ENCODE measurements at regions not wholly inside any gene's neighbourhood (a gene's known extent, or its start where the extent isn't known, plus 50 kb on each side); places are given as distances from the start of the nearest gene placed in this dataset.

DNA sequence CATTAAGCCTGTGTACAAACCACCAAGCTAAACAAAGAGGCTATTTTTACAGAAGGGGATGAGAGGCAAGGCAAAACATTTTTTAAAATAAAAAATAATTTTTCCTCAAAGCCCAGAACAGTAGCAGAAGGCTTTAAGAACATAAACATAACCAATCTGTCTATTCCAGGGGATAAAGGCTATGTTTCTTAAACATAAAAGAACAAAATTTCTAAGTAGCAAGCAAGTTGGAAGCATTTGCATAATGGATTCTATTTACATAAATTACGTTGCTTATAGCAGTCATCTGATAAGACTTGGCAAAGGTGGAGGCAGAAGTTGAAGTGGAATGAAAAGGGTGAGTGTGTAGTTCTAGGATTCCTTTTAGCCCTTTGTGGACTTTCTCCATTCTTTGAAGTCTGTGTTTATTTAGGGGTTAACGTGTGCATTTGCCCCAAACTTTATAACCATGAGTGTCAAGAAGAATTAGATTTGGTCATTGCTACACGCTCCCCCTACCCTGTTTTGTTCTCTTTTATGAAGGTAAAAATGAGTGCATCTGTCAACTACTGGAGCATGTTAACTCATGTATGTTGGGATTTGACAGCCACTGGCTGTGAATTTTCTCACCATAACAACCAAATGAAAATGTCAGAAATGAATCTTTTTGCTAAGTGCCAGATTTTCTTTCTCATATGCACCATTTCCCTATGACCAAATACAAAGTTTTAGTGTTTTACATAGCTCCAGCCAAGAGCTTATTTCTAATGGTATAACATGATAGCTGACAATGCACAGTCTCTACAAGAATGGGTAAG lies 378.4 kb upstream of the IGFBP7 start:
- Histone ChIP-seq H3K9ac (ENCODE audit: low read depth, low read length) (no peak overlapping the region), H3K9me3 (ENCODE audit: control insufficient read depth, insufficient read depth, low read length) (peaks cover 2% of the 10 kb centered on the region; the same call in 1 of the 2 replicates), H3K4me1 (ENCODE audit: insufficient read depth, low read length) (no peaks in the 10 kb centered on the region), H3K36me3 (ENCODE audit: insufficient read depth, low read length) (no peaks in the 10 kb centered on the region)

DNA sequence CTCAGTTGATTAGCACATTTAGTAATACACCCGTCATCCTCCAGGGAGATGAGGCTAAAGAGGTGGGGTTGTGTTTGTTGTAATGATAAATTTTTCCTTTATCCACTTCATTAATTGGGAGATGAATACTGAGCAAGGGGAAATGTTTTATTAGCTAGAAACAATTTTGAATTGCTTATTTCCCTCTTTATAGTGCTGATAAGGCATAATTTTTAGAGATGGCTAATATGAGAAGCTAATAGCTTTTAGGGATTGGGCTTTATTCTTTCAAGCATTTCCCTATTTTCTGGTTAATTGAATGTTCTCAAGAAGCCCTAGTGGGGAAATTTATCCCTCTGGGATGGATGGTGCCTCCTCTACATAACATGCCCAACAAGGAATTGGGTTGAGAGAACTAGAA lies 365.2 kb upstream of the IGFBP7 start:
- no peaks in the 10 kb centered on the region for H3K4me1 ChIP-seq (ENCODE audit: insufficient read depth, low read length)
- no peak overlapping the region for H3K9ac ChIP-seq (ENCODE audit: low read depth, low read length)
- no peaks in the 10 kb centered on the region for H3K9me3 ChIP-seq (ENCODE audit: control insufficient read depth, insufficient read depth, low read length)
- H3K36me3 ChIP-seq (ENCODE audit: insufficient read depth, low read length) = no peaks in the 10 kb centered on the region

DNA sequence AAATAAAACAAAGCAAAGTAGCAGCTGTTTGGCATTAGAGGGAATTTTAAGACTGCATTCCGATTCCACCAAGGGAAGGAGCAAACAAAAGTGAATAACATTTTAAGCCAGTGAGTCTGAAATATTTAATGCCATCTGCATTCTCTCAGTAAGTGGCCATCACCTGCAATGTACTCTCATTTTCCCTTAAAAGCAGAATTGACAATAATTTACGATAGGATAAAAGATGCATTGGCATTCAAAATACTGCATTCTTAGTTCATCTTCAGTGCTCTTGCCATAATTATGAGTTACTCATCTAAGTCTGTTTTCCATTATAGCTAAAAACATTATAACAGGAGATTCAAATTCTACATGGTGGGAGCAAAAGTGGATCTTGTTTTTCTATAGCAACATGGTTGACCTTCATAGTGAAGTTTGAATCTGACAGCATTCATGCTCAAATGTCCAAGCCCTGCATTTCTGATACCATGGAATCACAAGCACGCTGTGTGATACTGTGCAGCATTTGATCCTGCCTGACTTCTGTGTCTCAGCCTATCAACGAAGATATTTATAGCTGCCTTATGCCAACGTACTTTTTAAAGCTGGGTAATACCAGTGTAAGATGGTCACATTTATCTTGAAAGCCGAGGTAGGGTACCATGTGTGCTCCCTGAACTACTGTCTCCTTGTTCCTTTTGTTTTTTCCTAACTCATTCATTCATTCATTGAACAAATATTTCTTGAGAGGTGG lies 355.3 kb upstream of the IGFBP7 start:
- Histone ChIP-seq H3K36me3 (ENCODE audit: insufficient read depth, low read length) (no peaks in the 10 kb centered on the region), H3K4me1 (ENCODE audit: insufficient read depth, low read length) (no peaks in the 10 kb centered on the region), H3K9me3 (ENCODE audit: control insufficient read depth, insufficient read depth, low read length) (no peaks in the 10 kb centered on the region), H3K9ac (ENCODE audit: low read depth, low read length) (no peak overlapping the region)

DNA sequence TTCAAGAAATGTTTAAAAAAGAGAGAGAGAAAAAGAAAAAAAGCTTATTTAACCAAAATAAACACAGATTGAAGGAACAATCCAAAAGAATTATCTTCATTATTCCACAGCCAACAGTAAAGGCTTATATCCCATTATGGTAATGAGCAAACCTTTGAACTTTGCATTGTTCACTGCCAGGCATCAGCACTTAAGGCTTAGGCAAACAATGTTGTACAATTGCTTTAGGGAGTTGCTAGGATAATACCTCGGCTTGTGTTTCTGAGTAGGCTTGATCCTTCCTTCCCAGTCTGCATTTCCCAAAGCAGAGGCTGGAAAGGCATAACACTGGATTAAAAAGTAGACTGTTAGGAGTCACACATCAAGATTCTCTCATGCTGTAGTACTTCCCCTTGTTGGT lies 352.7 kb upstream of the IGFBP7 start:
- Histone ChIP-seq H3K4me1 (ENCODE audit: insufficient read depth, low read length) (no peaks in the 10 kb centered on the region), H3K36me3 (ENCODE audit: insufficient read depth, low read length) (no peaks in the 10 kb centered on the region), H3K9ac (ENCODE audit: low read depth, low read length) (no peak overlapping the region), H3K9me3 (ENCODE audit: control insufficient read depth, insufficient read depth, low read length) (no peaks in the 10 kb centered on the region)

DNA sequence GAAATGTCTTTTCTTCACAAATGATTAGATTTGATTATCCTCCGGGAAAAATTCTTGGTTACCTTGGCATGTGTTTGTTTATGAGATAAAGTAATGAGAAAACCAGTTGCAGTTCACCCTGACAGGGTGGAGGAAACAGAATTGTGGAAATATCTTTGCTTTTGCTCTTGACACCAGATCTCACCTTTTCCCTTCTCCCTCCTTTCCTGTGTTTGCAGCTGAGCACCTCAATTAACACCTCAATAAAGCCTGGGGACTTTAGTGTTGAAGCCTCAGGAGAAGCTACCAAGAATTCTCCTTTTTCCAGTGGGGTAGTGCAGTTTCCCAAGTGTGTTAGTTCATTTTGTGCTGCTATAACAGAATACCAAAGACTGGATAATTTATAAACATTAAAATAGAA lies 350.8 kb upstream of the IGFBP7 start:
- Histone ChIP-seq H3K9me3 (ENCODE audit: control insufficient read depth, insufficient read depth, low read length) (no peaks in the 10 kb centered on the region), H3K9ac (ENCODE audit: low read depth, low read length) (no peak overlapping the region), H3K4me1 (ENCODE audit: insufficient read depth, low read length) (no peaks in the 10 kb centered on the region), H3K36me3 (ENCODE audit: insufficient read depth, low read length) (no peaks in the 10 kb centered on the region)

DNA sequence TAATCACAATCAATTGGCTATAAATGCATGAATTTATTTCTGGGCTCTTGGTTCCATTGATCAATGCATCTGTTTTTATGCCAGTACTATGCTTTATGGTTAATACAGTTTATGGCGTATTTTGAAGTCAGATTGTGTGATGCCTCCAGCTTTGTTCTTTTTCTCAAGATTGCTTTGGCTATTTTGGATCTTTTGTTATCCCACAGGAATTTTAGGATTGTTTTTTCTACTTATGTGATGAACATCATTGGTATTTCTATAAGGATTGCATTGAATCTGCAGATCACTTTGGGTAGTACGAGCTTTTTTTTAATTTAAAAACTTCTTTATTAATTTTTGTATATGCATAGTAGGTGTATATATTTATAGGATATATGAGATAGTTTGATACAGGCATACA lies 338.7 kb upstream of the IGFBP7 start:
- Histone ChIP-seq H3K36me3 (ENCODE audit: insufficient read depth, low read length) (no peaks in the 10 kb centered on the region; the same call in 1 of the 2 replicates), H3K9me3 (ENCODE audit: control insufficient read depth, insufficient read depth, low read length) (no peaks in the 10 kb centered on the region), H3K4me1 (ENCODE audit: insufficient read depth, low read length) (no peaks in the 10 kb centered on the region), H3K9ac (ENCODE audit: low read depth, low read length) (no peak overlapping the region)

DNA sequence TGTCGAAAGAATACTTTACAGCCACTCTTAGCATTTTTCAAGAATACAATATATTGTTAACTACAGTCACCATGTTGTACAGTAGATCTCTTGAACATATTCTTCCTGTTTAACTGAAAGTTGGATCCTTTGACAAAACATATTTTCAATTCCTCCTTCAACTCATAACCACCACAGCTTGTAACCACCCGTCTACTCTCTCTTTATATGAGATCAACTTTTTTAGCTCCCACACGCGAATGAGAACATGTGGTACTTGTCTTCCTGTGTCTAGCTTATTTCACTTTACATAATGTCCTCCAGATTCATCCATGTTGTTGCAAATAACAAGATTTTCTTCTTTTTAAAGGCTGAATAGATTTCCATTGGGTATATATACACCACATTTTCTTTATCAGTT lies 338.3 kb upstream of the IGFBP7 start:
- Histone ChIP-seq H3K9ac (ENCODE audit: low read depth, low read length) (no peak overlapping the region), H3K4me1 (ENCODE audit: insufficient read depth, low read length) (no peaks in the 10 kb centered on the region)

DNA sequence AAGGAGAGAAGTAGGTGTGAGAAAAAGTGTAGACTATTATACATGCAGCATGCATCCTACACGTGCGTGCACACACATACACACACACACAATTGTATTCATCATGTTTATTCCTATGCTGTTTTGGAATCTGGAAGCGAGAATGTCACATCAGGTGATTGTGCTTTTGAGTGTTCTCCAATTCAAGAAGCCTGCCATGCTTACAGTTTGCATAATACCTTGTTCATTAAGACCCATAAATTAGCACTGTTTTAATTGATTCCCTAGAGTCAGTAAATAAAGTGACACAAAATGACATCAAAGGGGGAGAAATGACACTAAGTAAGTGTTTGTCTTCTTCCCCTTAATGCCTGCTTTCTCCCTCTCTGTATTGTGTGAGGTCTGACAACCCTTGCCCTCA lies 336.1 kb upstream of the IGFBP7 start:
- no peaks in the 10 kb centered on the region for H3K9me3 ChIP-seq (ENCODE audit: control insufficient read depth, insufficient read depth, low read length)
- no peak overlapping the region for H3K9ac ChIP-seq (ENCODE audit: low read depth, low read length)
- H3K4me1 ChIP-seq (ENCODE audit: insufficient read depth, low read length) = no peaks in the 10 kb centered on the region
- no peaks in the 10 kb centered on the region; the same call in 1 of the 2 replicates for H3K36me3 ChIP-seq (ENCODE audit: insufficient read depth, low read length)

More for the DNA sequence above, 338.3 kb upstream of the IGFBP7 start:
- no peaks in the 10 kb centered on the region for H3K9me3 ChIP-seq (ENCODE audit: control insufficient read depth, insufficient read depth, low read length)
- H3K36me3 ChIP-seq (ENCODE audit: insufficient read depth, low read length) = no peaks in the 10 kb centered on the region; the same call in 1 of the 2 replicates

DNA sequence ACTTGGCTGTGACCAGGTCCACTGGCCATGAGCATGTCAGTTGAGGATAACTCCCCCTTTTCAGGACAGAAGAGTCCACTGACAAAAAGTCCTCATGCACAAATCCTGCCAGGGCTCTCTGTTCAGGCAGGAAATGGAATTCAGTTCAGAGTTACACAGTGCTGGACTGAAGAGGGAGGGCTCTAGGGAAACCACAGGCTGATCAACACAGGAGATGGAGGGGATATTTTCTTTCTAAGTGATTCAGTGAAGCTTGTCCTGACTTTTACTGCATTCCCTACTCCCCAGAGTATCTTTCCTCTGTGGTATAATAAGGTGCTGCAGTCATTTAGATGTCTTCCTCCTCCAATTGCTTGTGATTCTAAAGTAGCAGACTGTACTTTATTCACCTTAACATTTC lies 335.5 kb upstream of the IGFBP7 start:
- Histone ChIP-seq H3K4me1 (ENCODE audit: insufficient read depth, low read length) (no peaks in the 10 kb centered on the region), H3K36me3 (ENCODE audit: insufficient read depth, low read length) (no peaks in the 10 kb centered on the region; the same call in 1 of the 2 replicates), H3K9ac (ENCODE audit: low read depth, low read length) (no peak overlapping the region), H3K9me3 (ENCODE audit: control insufficient read depth, insufficient read depth, low read length) (no peaks in the 10 kb centered on the region)

DNA sequence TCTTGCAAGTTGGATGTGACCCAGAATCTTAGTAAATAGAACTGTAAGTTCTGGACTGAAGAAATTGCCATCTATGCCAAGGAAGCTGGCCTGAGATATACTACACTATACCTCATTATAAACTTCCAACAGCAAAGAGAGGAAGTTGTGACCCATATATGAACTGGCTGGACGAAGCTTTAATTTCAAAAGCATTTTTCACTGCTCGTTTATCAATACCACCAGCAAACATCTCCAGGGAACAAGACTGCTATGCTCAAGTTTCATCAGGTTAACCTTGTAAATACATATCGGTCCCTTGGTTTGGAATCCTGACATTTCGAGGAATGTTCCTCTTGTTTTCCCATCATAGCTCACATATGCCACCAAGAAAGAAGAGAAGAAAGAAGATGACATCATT lies 334.5 kb upstream of the IGFBP7 start:
- no peak overlapping the region for H3K9ac ChIP-seq (ENCODE audit: low read depth, low read length)
- no peaks in the 10 kb centered on the region for H3K4me1 ChIP-seq (ENCODE audit: insufficient read depth, low read length)
- no peaks in the 10 kb centered on the region; the same call in 1 of the 2 replicates for H3K36me3 ChIP-seq (ENCODE audit: insufficient read depth, low read length)
- no peaks in the 10 kb centered on the region for H3K9me3 ChIP-seq (ENCODE audit: control insufficient read depth, insufficient read depth, low read length)

DNA sequence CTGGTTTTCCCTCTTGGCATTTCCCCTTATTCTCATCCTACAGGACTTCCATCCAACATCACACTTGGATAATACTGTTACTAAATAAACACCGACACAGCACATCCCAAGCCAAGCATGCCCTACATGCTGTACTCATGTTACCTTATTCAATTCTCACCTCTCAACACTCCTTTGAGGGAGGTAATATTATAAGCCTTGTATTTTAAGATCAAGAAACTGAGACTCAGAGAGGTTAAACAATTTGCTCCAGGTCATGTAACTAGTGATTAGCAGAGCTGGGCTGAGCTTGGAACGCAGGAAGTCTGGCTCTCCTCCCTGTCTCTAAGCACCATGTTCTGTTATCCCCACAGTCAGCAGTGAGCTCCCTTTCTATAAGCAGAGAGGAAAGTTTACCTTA lies 333.6 kb upstream of the IGFBP7 start:
- Histone ChIP-seq H3K4me1 (ENCODE audit: insufficient read depth, low read length) (no peaks in the 10 kb centered on the region), H3K9me3 (ENCODE audit: control insufficient read depth, insufficient read depth, low read length) (no peaks in the 10 kb centered on the region), H3K36me3 (ENCODE audit: insufficient read depth, low read length) (no peaks in the 10 kb centered on the region; the same call in 1 of the 2 replicates), H3K9ac (ENCODE audit: low read depth, low read length) (no peak overlapping the region)

DNA sequence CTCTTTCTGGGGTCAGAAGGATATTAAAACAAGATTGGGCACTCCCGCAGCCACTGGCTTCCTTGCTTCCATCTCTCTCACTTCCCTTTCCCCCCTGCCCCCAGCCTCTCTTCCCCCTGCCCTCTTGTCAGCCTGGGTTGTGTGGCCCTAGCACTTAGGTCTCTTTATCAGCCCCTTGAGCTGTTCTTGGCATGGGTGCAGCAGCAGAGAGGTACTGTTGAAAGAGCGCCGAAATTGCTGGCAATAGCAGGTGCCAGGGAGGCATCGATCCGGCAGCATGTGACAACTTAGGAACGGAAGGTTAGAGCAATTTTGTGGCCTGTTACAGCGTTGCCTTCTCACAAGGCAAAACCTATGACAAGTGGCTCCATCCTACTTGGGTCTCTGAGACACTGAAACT lies 333.1 kb upstream of the IGFBP7 start:
- H3K9ac ChIP-seq (ENCODE audit: low read depth, low read length) = no peak overlapping the region
- H3K36me3 ChIP-seq (ENCODE audit: insufficient read depth, low read length) = no peaks in the 10 kb centered on the region; the same call in 1 of the 2 replicates
- H3K4me1 ChIP-seq (ENCODE audit: insufficient read depth, low read length) = no peaks in the 10 kb centered on the region
- no peaks in the 10 kb centered on the region for H3K9me3 ChIP-seq (ENCODE audit: control insufficient read depth, insufficient read depth, low read length)

DNA sequence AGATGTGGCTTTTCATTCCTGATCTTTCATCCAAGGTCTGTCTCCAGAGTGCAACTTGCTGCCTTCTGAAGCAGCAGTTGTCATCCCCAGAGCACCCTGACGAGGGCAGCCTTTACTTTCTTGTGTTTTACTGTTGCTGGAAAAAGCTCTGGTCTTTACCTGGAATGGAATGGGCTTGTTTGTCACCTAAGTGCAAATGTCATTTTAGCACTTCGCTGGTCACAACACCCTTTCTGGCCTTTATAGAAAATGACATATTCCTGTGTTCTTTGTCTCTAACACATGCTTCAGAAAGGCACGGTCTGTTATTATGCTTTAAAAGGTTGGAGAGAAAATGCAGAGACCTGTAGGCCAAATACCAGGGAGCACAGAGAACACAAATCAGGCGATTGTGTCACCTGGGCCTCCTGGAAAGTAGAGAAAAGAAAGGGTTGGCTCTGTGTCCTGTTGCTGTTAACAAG lies 332.7 kb upstream of the IGFBP7 start:
- no peaks in the 10 kb centered on the region for H3K4me1 ChIP-seq (ENCODE audit: insufficient read depth, low read length)
- H3K36me3 ChIP-seq (ENCODE audit: insufficient read depth, low read length) = no peaks in the 10 kb centered on the region; the same call in 1 of the 2 replicates
- H3K9ac ChIP-seq (ENCODE audit: low read depth, low read length) = no peak overlapping the region
- no peaks in the 10 kb centered on the region for H3K9me3 ChIP-seq (ENCODE audit: control insufficient read depth, insufficient read depth, low read length)

DNA sequence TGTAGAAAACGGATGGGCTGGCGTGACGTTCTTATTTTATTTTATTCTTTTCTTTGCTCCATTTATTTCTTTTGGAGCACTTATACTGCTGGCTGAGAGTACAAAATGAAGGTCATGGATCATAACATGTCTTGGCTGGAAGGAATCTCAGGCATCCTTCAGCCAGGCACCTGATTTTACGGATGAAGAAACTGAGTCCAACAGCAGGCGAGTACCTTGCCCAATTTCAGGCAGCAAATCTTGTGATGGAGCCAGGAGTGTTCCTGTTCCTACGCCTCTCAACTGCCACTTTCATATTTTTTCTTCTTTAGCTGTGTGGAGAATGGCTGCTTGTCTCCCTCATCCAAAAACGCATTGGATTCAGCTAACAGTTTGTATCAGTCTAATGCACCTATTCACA lies 332.1 kb upstream of the IGFBP7 start:
- Histone ChIP-seq H3K9ac (ENCODE audit: low read depth, low read length) (no peak overlapping the region), H3K4me1 (ENCODE audit: insufficient read depth, low read length) (no peaks in the 10 kb centered on the region), H3K9me3 (ENCODE audit: control insufficient read depth, insufficient read depth, low read length) (no peaks in the 10 kb centered on the region), H3K36me3 (ENCODE audit: insufficient read depth, low read length) (no peaks in the 10 kb centered on the region; the same call in 1 of the 2 replicates)

DNA sequence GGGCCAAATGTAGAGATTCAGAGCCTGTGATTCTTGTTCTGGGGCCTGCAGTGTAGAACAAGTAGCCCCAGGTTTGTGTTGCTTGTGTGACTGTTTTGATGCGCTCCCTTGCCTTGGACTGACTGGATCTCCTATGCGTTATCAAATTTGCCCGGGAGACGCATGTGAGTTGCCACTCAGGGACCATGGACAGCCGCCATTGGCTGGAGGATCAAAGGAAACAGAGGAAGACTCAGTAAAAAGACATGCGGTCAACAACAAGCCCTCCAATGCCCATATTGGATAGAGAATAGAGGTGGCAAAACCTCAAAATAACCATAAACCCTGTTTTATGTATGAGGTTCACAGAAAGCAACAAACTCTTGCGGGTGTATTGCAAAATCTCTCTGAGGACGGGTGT lies 327.5 kb upstream of the IGFBP7 start:
- H3K36me3 ChIP-seq (ENCODE audit: insufficient read depth, low read length) = no peaks in the 10 kb centered on the region
- H3K9me3 ChIP-seq (ENCODE audit: control insufficient read depth, insufficient read depth, low read length) = no peaks in the 10 kb centered on the region
- H3K4me1 ChIP-seq (ENCODE audit: insufficient read depth, low read length) = no peaks in the 10 kb centered on the region
- no peak overlapping the region for H3K9ac ChIP-seq (ENCODE audit: low read depth, low read length)

Measured in ES-I3 (cell line).